HUES48 (cell line): ENCODE measurements at regions not wholly inside any gene's neighbourhood (a gene's known extent, or its start where the extent isn't known, plus 50 kb on each side); places are given as distances from the start of the nearest gene placed in this dataset.

Experiments used
- H3K27ac ChIP-seq: one replicate; pipeline ENCODE4 v1.7.0; 2013; ENCODE audit warnings: low read depth, low read length, inconsistent platforms
- H3K27me3 ChIP-seq: 2 replicates; pipeline ENCODE4 v1.6.1; 2013; ENCODE audit warnings: mild to moderate bottlenecking, low read length; ENCODE audit not compliant: control insufficient read depth, insufficient read depth
- H3K36me3 ChIP-seq: 2 replicates; pipeline ENCODE4 v1.6.1; 2013; ENCODE audit warnings: low read length; ENCODE audit not compliant: control insufficient read depth, insufficient read depth
- H3K4me1 ChIP-seq: 2 replicates; pipeline ENCODE4 v1.6.1; 2013; ENCODE audit warnings: mild to moderate bottlenecking, low read length; ENCODE audit not compliant: control insufficient read depth, insufficient read depth
- H3K4me3 ChIP-seq: 2 replicates; pipeline ENCODE4 v1.5.1; 2013; ENCODE audit warnings: mild to moderate bottlenecking, low read depth, low read length
- H3K9ac ChIP-seq: 2 replicates; pipeline ENCODE4 v1.6.1; 2013; ENCODE audit warnings: mild to moderate bottlenecking, low read depth, low read length, moderate library complexity
- H3K9me3 ChIP-seq: 2 replicates; pipeline ENCODE4 v1.6.1; 2013; ENCODE audit warnings: low read length; ENCODE audit not compliant: control insufficient read depth, insufficient read depth

DNA sequence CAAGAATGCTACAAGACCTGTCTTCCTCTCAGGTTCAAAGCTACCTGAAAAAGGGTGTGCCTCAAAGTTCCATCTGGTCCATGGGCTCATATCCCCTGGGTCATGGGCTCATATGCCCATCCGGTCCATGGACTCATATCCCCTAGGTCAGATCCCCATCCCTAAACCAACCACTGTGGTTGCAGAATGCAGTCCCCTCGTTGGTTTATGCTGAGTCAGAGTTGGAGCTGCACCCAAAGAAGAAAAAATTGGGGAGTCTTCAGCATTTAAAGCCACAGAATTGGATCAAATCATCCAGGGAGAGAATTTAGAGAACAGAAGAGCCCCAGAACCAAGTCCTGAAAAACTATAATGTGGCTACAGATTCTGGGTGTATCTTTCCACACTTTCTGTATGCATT, 71.5 kb upstream of the IL12A start:
- no peak overlapping the region for H3K4me3 ChIP-seq
- no peaks in the 10 kb centered on the region for H3K36me3 ChIP-seq
- no peaks in the 10 kb centered on the region for H3K9me3 ChIP-seq
- no peak overlapping the region for H3K9ac ChIP-seq
- no peak overlapping the region for H3K27ac ChIP-seq
- H3K27me3 ChIP-seq = no peaks in the 10 kb centered on the region
- H3K4me1 ChIP-seq = no peaks in the 10 kb centered on the region

DNA sequence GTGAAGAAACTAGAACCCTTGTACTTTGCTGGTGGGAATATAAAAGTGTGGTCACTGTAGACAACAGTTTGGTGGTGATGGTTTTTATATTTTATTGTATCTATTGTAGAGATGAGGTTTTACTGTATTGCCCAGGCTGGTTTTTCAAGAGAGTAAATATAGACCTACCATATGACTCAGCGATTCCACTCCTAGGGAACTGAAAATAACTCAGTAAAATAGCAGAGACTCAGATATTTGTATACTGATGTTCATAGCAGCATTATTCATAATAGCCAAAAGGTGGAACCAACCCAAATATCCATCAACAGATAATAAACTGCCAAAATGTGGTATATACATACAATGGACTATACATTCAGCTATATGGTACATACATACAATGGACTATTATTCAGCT, 68.8 kb upstream of the IL12A start:
- no peaks in the 10 kb centered on the region for H3K36me3 ChIP-seq
- H3K27me3 ChIP-seq = no peaks in the 10 kb centered on the region
- no peak overlapping the region for H3K27ac ChIP-seq
- no peaks in the 10 kb centered on the region for H3K9me3 ChIP-seq
- no peaks in the 10 kb centered on the region for H3K4me1 ChIP-seq
- H3K4me3 ChIP-seq = no peak overlapping the region
- no peak overlapping the region for H3K9ac ChIP-seq

DNA sequence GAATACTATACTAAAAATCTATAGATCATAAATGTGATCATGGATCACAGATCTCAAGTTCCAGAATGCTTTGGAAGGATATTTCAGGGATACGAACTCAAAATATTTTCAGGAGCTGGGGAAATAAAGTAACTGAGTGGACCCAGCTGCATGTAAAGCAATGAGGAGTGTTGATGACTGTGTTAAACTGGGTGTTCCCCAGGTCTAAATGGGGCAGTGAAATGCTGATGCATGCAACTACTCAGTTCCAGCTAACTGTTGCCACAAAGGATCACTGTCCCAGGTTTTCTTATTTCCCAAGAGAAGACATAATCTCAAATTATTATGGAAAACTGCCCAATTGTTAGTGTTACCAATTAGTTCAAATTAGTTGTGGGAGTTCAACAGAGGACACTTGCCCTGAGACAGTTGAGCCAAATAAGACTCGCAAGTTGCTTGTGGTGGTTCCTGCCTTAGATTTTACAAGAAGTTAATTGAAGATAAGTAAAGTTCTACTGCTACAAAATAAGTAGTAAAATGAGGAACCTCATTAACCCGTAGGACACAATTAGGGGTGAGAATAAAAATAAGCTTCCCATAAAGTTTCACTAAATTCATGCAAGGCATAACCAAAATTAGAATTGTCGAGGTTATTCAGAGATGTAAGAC, 66.3 kb upstream of the IL12A start:
- Histone ChIP-seq H3K9ac (no peak overlapping the region), H3K4me3 (no peak overlapping the region), H3K4me1 (no peaks in the 10 kb centered on the region), H3K27ac (no peak overlapping the region), H3K36me3 (no peaks in the 10 kb centered on the region), H3K9me3 (no peaks in the 10 kb centered on the region), H3K27me3 (no peaks in the 10 kb centered on the region)

DNA sequence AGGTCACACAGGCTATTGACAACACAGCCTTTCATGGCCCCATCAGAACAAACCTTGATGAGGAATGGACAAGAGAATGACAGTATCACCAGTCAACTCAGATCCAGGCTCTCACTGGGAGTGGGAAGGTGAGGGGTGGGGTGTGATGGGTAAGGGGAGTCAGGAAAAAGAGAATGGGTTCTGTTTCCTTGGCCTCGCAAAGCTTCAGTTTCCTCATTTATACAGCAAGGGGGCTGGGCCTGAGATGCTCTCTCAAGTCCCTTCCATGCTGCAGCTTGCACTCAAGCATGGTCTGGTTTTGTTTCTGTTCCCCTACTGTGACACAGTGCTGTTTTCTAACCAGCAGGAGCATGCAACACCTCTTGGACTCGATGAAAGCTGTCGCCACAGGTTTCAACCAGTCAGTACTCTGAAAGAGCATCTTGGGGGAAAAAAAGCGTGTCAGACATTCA, 65.7 kb upstream of the IL12A start:
- no peak overlapping the region for H3K9ac ChIP-seq
- no peaks in the 10 kb centered on the region for H3K4me1 ChIP-seq
- no peak overlapping the region for H3K27ac ChIP-seq
- H3K9me3 ChIP-seq = no peaks in the 10 kb centered on the region
- H3K4me3 ChIP-seq = no peak overlapping the region
- no peaks in the 10 kb centered on the region for H3K27me3 ChIP-seq
- no peaks in the 10 kb centered on the region for H3K36me3 ChIP-seq

DNA sequence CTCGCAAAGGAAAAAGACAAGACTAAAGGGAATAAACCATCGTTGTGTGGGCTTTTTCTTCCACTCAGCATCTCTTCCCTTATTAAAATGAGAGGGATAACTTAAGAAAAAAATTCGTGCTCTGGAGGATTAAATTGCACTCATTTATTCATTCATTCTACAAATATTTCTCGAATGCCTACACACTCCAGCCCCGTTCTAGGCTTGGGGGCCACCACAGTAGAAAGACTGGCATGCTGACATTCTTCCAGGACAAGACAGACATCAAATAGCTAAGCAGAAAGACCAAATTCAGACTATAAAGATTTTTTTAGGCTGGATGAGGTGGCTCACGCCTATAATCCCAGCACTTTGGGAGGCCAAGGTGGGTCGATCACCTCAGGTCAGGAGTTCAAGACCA, 65.3 kb upstream of the IL12A start:
- Histone ChIP-seq H3K4me3 (no peak overlapping the region), H3K4me1 (no peaks in the 10 kb centered on the region), H3K27ac (no peak overlapping the region), H3K36me3 (no peaks in the 10 kb centered on the region), H3K27me3 (no peaks in the 10 kb centered on the region), H3K9me3 (no peaks in the 10 kb centered on the region), H3K9ac (no peak overlapping the region)

DNA sequence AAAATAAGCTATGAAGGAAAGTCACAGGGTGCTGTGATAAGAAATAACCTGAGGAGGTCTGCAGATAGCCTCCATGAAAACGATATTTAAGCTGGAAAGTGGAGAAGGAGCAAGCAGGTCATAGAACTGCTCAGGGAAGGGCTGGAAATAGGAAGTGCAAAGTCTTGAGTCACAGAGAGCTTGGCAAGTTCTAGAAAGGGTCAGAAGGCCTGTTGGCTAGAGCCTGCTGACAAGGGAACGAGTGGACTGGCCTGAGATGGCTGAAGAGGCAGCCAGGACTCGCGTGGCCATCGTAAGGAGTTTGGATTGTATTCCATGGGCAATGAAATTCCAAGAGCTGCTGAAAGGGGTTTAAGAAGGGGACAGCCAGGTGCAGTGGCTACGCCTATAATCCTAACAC, 64.7 kb upstream of the IL12A start:
- Histone ChIP-seq H3K27me3 (no peaks in the 10 kb centered on the region), H3K9me3 (no peaks in the 10 kb centered on the region), H3K27ac (no peak overlapping the region), H3K9ac (no peak overlapping the region), H3K36me3 (no peaks in the 10 kb centered on the region), H3K4me3 (no peak overlapping the region), H3K4me1 (no peaks in the 10 kb centered on the region)

DNA sequence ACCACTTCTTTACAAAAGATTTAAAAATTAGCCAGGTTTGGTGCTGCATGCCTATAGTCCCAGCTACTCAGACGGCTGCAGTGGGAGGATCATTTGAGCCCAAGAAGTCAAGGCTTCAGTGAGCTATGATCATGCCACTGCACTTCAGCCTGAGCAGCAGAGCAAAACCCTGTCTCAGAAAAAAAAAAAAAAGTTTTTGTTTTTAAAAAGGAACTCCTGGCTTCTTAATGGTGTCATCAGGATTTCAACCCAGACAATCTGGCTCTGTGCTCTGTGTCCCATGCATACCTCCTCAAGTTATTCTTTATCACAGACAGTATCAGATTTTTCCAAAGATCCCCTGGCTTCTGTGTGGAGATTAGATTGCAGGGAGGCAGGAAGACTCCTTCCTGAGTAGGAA, 64.2 kb upstream of the IL12A start:
- Histone ChIP-seq H3K9ac (no peak overlapping the region), H3K36me3 (no peaks in the 10 kb centered on the region), H3K9me3 (no peaks in the 10 kb centered on the region), H3K27me3 (no peaks in the 10 kb centered on the region), H3K4me1 (no peaks in the 10 kb centered on the region), H3K27ac (no peak overlapping the region), H3K4me3 (no peak overlapping the region)

DNA sequence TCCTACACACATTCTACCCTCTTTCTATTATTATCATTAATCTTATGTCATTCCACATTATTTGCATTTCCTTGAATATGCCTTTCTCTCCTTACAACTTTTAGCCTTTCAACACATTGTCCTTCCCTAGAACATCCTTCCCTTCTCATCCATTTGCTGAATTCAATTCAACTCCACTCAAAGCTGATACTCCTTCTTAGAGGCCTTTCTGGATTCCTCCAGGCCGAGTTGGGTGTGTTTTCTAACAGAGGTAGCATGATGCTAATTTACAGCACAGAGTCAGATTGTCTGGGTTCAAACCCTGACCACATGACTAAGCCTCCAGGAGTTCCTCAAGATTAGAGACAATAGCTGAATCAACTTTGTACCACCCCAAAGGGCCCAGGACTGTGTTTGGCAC, 63.4 kb upstream of the IL12A start:
- Histone ChIP-seq H3K9me3 (no peaks in the 10 kb centered on the region), H3K36me3 (no peaks in the 10 kb centered on the region), H3K27ac (no peak overlapping the region), H3K4me3 (no peak overlapping the region), H3K27me3 (no peaks in the 10 kb centered on the region), H3K9ac (no peak overlapping the region), H3K4me1 (no peaks in the 10 kb centered on the region)

DNA sequence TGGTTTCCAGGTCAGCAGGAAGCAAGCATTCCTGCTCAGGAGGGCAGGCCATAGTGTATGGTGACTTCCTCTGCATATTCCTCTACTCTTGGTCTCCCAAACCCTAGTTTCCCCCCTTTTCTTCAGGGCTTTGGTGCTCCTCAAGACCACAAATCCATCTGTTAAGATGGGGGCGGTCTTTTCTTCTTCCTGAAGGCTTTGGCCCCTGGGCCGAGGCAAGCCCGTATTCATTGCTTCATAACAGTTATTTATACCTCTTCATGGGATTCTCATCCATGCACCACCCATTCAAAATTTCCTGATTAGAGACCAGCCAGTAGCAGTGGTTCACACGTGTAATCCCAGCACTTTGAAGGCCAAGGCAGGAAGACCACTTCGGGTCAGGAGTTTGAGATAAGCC, 62.1 kb upstream of the IL12A start:
- no peak overlapping the region for H3K9ac ChIP-seq
- no peaks in the 10 kb centered on the region for H3K36me3 ChIP-seq
- no peaks in the 10 kb centered on the region for H3K27me3 ChIP-seq
- no peaks in the 10 kb centered on the region for H3K4me1 ChIP-seq
- H3K9me3 ChIP-seq = no peaks in the 10 kb centered on the region
- no peak overlapping the region for H3K27ac ChIP-seq
- no peak overlapping the region for H3K4me3 ChIP-seq

DNA sequence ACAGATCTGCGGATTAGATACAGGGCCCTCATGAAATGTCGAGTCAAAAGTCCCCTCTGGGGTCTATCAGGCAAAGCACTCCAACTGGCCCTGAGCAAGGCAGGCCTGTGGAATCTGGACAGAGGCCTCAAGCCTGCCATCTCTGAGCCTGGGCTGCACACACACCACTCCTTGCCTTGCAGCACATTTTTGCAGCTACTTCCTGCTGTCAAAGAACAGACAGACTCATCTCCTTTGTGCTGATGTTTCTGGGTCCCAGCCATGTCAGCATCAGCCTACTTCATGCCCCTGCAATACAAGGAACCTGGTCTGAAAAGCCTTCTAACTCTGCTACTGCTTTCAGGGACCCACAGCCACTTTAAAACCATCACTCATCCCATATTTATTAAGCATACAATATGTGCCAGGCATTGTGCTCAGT, 60.6 kb upstream of the IL12A start:
- Histone ChIP-seq H3K27ac (no peak overlapping the region), H3K9ac (no peak overlapping the region), H3K9me3 (no peaks in the 10 kb centered on the region), H3K4me1 (no peaks in the 10 kb centered on the region), H3K36me3 (no peaks in the 10 kb centered on the region), H3K4me3 (no peak overlapping the region), H3K27me3 (no peaks in the 10 kb centered on the region)

DNA sequence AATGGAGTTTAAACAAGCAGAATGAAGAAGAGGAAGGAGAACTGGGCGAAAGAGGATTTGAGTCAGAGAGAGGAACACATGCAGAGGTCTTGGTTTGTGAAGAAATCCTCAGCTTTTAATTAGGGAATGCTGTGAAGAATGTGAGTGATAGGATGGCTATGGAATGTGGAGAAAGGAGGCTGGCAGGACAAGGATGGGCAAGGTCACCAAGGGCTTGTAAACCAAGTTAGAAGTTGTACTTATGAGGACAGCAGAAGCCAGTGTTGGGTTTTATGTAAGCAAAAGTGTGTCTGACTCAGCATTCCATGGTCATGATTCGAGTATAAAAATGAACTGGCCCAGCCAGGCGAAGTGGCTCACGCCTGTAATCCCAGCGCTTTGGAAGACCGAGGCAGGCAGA, 60.0 kb upstream of the IL12A start:
- Histone ChIP-seq H3K27me3 (no peaks in the 10 kb centered on the region), H3K9me3 (peaks cover under 1% of the 10 kb centered on the region; the same call in 1 of the 2 replicates), H3K36me3 (no peaks in the 10 kb centered on the region), H3K9ac (no peak overlapping the region), H3K4me3 (no peak overlapping the region), H3K27ac (no peak overlapping the region), H3K4me1 (no peaks in the 10 kb centered on the region)
